AG09319 (cell line): ENCODE measurements at regions not wholly inside any gene's neighbourhood (a gene's known extent, or its start where the extent isn't known, plus 50 kb on each side); places are given as distances from the start of the nearest gene placed in this dataset.

Source experiments
- DNase-seq: peaks from one replicate; pipeline ENCODE4 v3.0.0-alpha.2; 2010; ENCODE audit warnings: low read depth; ENCODE audit errors: extremely low read depth
- CTCF ChIP-seq: IDR thresholded peaks from 2 replicates; pipeline ENCODE4 v1.5.1; 2011; ENCODE audit warnings: low read depth, mild to moderate bottlenecking, inconsistent platforms, low read length, moderate library complexity

- no peak for DNase-seq
- TF ChIP-seq CTCF, result no peak
Observed at GRCh38 chr9:75775966-75776691, 114.3 kb upstream of the PCSK5 start.

GRCh38 chr9:75780185-75780584 is 110.3 kb upstream of the PCSK5 start:
- TF ChIP-seq CTCF, result no peak
- no peak for DNase-seq

GRCh38 chr9:75788006-75788634 is 102.4 kb upstream of the PCSK5 start:
- DNase-seq, result no peak
- TF ChIP-seq CTCF, result no peak

- TF ChIP-seq CTCF, result no peak
- DNase-seq, result no peak
Observed at GRCh38 chr9:75797085-75797580, 93.3 kb upstream of the PCSK5 start.

- TF ChIP-seq CTCF, result no peak
- no peak for DNase-seq
Observed at GRCh38 chr9:75798505-75798904, 92.0 kb upstream of the PCSK5 start.

- no peak for DNase-seq
- TF ChIP-seq CTCF, result no peak
Observed at GRCh38 chr9:75803130-75803529, 87.3 kb upstream of the PCSK5 start.

- TF ChIP-seq CTCF, result no peak
- no peak for DNase-seq
Observed at GRCh38 chr9:75810063-75810462, 80.4 kb upstream of the PCSK5 start.
